KMS-11 (cell line): ENCODE measurements at regions not wholly inside any gene's neighbourhood (a gene's known extent, or its start where the extent isn't known, plus 50 kb on each side); places are given as distances from the start of the nearest gene placed in this dataset.

Source experiments
- H2AFZ ChIP-seq: fragments of 200-600 bp; sonication (generic); 2 replicates; pipeline ENCODE4 v1.6.1; 2016; ENCODE audit warnings: antibody characterized with exemption, mixed run types, low read depth
- H3K27ac ChIP-seq: fragments of 200-600 bp; sonication (generic); 2 replicates; pipeline ENCODE4 v1.6.1; 2016; ENCODE audit warnings: mild to moderate bottlenecking, mixed run types
- H3K27me3 ChIP-seq: fragments of 200-600 bp; sonication (generic); 2 replicates; pipeline ENCODE4 v1.6.1; 2017; ENCODE audit warnings: mild to moderate bottlenecking, low read depth, mixed run types, moderate library complexity; ENCODE audit not compliant: insufficient read depth
- H3K36me3 ChIP-seq: fragments of 200-600 bp; sonication (generic); 2 replicates; pipeline ENCODE4 v1.6.1; 2017; ENCODE audit warnings: mild to moderate bottlenecking, mixed run types; ENCODE audit not compliant: insufficient read depth
- H3K4me1 ChIP-seq: fragments of 200-600 bp; sonication (generic); 2 replicates; pipeline ENCODE4 v1.6.1; 2016; ENCODE audit warnings: mild to moderate bottlenecking, low read depth, mixed run types; ENCODE audit not compliant: poor library complexity, severe bottlenecking
- H3K4me2 ChIP-seq: fragments of 200-600 bp; sonication (generic); 2 replicates; pipeline ENCODE4 v1.7.0; 2016; ENCODE audit warnings: mild to moderate bottlenecking, mixed run types
- H3K4me3 ChIP-seq: fragments of 200-600 bp; sonication (generic); IDR thresholded peaks from 2 replicates; pipeline ENCODE4 v1.6.1; 2017; ENCODE audit warnings: low read depth, low read length, mixed read lengths; ENCODE audit not compliant: insufficient read depth
- H3K79me2 ChIP-seq: fragments of 200-600 bp; sonication (generic); 2 replicates; pipeline ENCODE4 v1.6.1; 2016; ENCODE audit warnings: low read depth, mixed run types; ENCODE audit not compliant: insufficient read depth
- H3K9ac ChIP-seq: fragments of 200-600 bp; sonication (generic); 2 replicates; pipeline ENCODE4 v1.6.1; 2016; ENCODE audit warnings: mild to moderate bottlenecking, mixed run types
- H4K20me1 ChIP-seq: fragments of 200-600 bp; sonication (generic); 2 replicates; pipeline ENCODE4 v1.6.1; 2016; ENCODE audit warnings: mild to moderate bottlenecking, mixed run types; ENCODE audit not compliant: insufficient read depth
- CTCF ChIP-seq: fragments of 200-600 bp; sonication (generic); conservative IDR thresholded peaks from 2 replicates; pipeline ENCODE4 v1.6.1; 2017; ENCODE audit warnings: low read depth, mild to moderate bottlenecking, antibody characterized with exemption, low read length, moderate library complexity, mixed read lengths

- TF ChIP-seq CTCF = no peak
- no peak overlapping the region for H2AFZ ChIP-seq
- no peaks in the 10 kb centered on the region for H4K20me1 ChIP-seq
- no peaks in the 10 kb centered on the region for H3K27me3 ChIP-seq
- no peak overlapping the region for H3K27ac ChIP-seq
- no peak overlapping the region for H3K4me3 ChIP-seq
- no peak overlapping the region for H3K4me2 ChIP-seq
- H3K9ac ChIP-seq = no peak overlapping the region
- no peaks in the 10 kb centered on the region for H3K36me3 ChIP-seq
- H3K4me1 ChIP-seq = no peaks in the 10 kb centered on the region
- no peaks in the 10 kb centered on the region for H3K79me2 ChIP-seq
Measured at GRCh38 chr14:65334765-65335410, 77.6 kb upstream of the FUT8 start.

GRCh38 chr14:65335411-65335947 lies 77.1 kb upstream of the FUT8 start:
- Histone ChIP-seq H3K4me1 (no peaks in the 10 kb centered on the region), H2AFZ (no peak overlapping the region), H3K79me2 (no peaks in the 10 kb centered on the region), H3K9ac (no peak overlapping the region), H3K4me3 (no peak overlapping the region), H3K4me2 (no peak overlapping the region), H3K27ac (no peak overlapping the region), H3K36me3 (no peaks in the 10 kb centered on the region), H4K20me1 (no peaks in the 10 kb centered on the region), H3K27me3 (no peaks in the 10 kb centered on the region)
- no peak for TF ChIP-seq CTCF

- Histone ChIP-seq H3K79me2 (no peaks in the 10 kb centered on the region), H3K27ac (no peak overlapping the region)
Measured at GRCh38 chr14:65336191-65336591, 76.3 kb upstream of the FUT8 start.

GRCh38 chr14:65339866-65340265 lies 72.7 kb upstream of the FUT8 start:
- H3K4me3 ChIP-seq = no peak overlapping the region
- no peak for TF ChIP-seq CTCF
- no peaks in the 10 kb centered on the region for H3K4me1 ChIP-seq
- no peaks in the 10 kb centered on the region for H3K36me3 ChIP-seq
- H3K27ac ChIP-seq = no peak overlapping the region
- no peaks in the 10 kb centered on the region for H3K79me2 ChIP-seq
- H3K27me3 ChIP-seq = no peaks in the 10 kb centered on the region
- H3K9ac ChIP-seq = no peak overlapping the region
- H4K20me1 ChIP-seq = no peaks in the 10 kb centered on the region
- no peak overlapping the region for H3K4me2 ChIP-seq
- no peak overlapping the region for H2AFZ ChIP-seq

More at GRCh38 chr14:65336191-65336591, 76.3 kb upstream of the FUT8 start:
- no peak overlapping the region for H3K4me2 ChIP-seq
- no peak overlapping the region for H3K9ac ChIP-seq
- no peak overlapping the region for H2AFZ ChIP-seq
- H3K4me1 ChIP-seq = no peaks in the 10 kb centered on the region
- H4K20me1 ChIP-seq = no peaks in the 10 kb centered on the region
- H3K36me3 ChIP-seq = no peaks in the 10 kb centered on the region
- H3K4me3 ChIP-seq = no peak overlapping the region
- TF ChIP-seq CTCF = no peak
- H3K27me3 ChIP-seq = no peaks in the 10 kb centered on the region
